Fibroblast of skin of left quadriceps (primary cell): ENCODE measurements at regions not wholly inside any gene's neighbourhood (a gene's known extent, or its start where the extent isn't known, plus 50 kb on each side); places are given as distances from the start of the nearest gene placed in this dataset.

Experiments
- DNase-seq, 2 experiments: peaks; one replicate each; pipeline ENCODE4 v3.0.0-alpha.2; 2013; ENCODE audit warnings: low read depth in 2 of 2

GRCh38 chr1:80806431-80806830 is 994.3 kb upstream of the ADGRL2 start:
- DNase-seq: no peak

GRCh38 chr1:80801695-80802094 is 999.0 kb upstream of the ADGRL2 start:
- DNase-seq: no peak

GRCh38 chr1:80799457-80799856 is 1001.3 kb upstream of the ADGRL2 start:
- no peak for DNase-seq

- no peak for DNase-seq
Measured at GRCh38 chr1:80779275-80779674, 1021.5 kb upstream of the ADGRL2 start.

- DNase-seq: no peak
Measured at GRCh38 chr1:80778094-80778840, 1022.5 kb upstream of the ADGRL2 start.

- no peak for DNase-seq
Measured at GRCh38 chr1:80776266-80776665, 1024.5 kb upstream of the ADGRL2 start.

GRCh38 chr1:80769208-80769750 is 1031.5 kb upstream of the ADGRL2 start:
- no peak for DNase-seq

- no peak for DNase-seq
Measured at GRCh38 chr1:80767711-80768110, 1033.0 kb upstream of the ADGRL2 start.

GRCh38 chr1:80759354-80759753 is 1041.4 kb upstream of the ADGRL2 start:
- no peak for DNase-seq

GRCh38 chr1:80755944-80756343 is 1044.8 kb upstream of the ADGRL2 start:
- DNase-seq: no peak

- no peak for DNase-seq
Measured at GRCh38 chr1:80751204-80751603, 1049.5 kb upstream of the ADGRL2 start.

- DNase-seq: no peak
Measured at GRCh38 chr1:80731241-80731894, 1069.4 kb upstream of the ADGRL2 start.

GRCh38 chr1:80722611-80723010 is 1078.1 kb upstream of the ADGRL2 start:
- DNase-seq: no peak

- no peak for DNase-seq
Measured at GRCh38 chr1:80706526-80706925, 1094.2 kb upstream of the ADGRL2 start.

- DNase-seq: no peak
Measured at GRCh38 chr1:80678438-80678837, 1122.3 kb upstream of the ADGRL2 start.

GRCh38 chr1:80675454-80675853 is 1125.3 kb upstream of the ADGRL2 start:
- peak; percentile 6 to 16 for DNase-seq

GRCh38 chr1:80673935-80674597 is 1126.7 kb upstream of the ADGRL2 start:
- no peak for DNase-seq

- no peak for DNase-seq
Measured at GRCh38 chr1:80668372-80668771, 1132.4 kb upstream of the ADGRL2 start.

GRCh38 chr1:80666073-80666472 is 1134.7 kb upstream of the ADGRL2 start:
- DNase-seq: no peak

- no peak for DNase-seq
Measured at GRCh38 chr1:80659161-80659560, 1141.6 kb upstream of the ADGRL2 start.

GRCh38 chr1:80657707-80658106 is 1143.0 kb upstream of the ADGRL2 start:
- no peak for DNase-seq

GRCh38 chr1:80657044-80657643 is 1143.6 kb upstream of the ADGRL2 start:
- DNase-seq: no peak
